HG03095 (cell line): ENCODE measurements at regions not wholly inside any gene's neighbourhood (a gene's known extent, or its start where the extent isn't known, plus 50 kb on each side); places are given as distances from the start of the nearest gene placed in this dataset.
"Not testable (repeated sequence)": the region's sequence is repeated elsewhere in the genome, so short reads cannot be mapped to it uniquely, and the experiment has no call there.

Experiments
- ATAC-seq: cut with Tn5 transposase; IDR thresholded peaks from one replicate; pipeline ENCODE4 v1.9.1; 2021; ENCODE audit warnings: moderate library complexity; ENCODE audit not compliant: unreplicated experiment

DNA sequence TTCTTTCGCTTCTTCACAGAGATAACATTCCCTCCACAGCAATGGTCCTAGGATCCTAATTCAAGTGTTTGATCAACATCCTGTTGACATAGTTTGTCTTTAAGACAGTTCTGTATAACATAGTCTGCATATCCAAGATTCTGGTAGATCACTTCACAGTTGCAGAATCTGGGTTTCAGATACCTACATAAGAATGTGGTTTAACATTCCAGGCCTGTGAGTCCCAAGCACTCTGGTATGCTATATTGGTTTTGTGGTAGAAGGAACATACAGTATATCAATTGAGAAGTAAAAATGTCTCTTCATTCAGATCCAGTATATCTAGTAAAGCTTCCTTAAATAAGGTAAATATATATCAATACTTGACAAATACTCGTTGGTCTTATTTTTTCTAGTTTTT, 914.2 kb upstream of the CDH6 start:
- no peak for ATAC-seq

DNA sequence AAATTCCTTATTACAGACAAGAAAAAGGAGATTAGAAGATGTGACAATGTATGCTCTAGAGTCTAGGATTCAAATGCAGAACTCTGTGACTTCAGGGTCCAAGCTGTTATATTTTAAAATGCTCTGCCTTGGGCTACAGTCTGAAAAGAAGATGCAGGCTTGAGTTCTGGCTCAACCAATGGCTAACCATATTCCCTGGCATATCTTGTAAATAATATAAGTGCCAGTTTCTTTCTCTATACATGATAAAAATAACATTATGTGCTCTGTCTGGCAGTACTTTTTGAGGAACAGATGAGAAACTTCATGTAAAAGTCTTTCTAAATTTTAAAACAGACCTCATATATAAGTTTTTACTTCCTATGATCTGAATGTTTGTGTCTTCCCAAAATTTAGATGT, 926.5 kb upstream of the CDH6 start:
- ATAC-seq: no peak

DNA sequence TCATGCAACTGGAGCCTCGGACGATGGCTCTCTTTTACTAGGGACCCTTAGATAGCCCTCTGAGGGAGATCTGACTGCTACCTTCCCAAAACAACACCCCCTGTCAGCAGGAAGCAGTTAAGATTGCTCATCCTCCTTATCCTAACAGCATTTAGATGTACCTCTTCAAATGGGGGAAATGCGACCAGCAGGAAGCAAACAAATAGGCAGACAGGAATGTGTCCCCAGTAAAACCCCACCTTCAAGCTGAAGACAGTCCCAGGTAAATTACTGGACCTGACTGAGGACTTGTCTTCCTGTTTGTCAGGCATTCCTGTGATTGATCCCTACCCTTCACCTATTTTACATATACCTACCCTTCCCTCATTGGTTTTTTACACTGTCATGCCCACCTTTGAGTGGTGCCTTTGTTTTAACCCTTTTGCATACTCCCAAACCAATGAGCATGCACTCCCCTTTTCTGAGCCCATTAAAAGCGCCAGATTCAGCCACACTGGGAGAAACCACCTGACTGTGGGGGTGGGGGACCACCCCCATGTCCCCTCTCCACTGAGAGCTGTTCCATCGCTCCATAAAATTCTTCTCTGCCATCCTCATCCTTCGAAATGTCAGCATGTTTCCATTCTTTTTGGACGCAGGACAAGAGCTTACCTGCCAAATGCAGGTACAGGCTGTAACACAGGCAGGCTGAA, 954.0 kb upstream of the CDH6 start:
- ATAC-seq: no peak

DNA sequence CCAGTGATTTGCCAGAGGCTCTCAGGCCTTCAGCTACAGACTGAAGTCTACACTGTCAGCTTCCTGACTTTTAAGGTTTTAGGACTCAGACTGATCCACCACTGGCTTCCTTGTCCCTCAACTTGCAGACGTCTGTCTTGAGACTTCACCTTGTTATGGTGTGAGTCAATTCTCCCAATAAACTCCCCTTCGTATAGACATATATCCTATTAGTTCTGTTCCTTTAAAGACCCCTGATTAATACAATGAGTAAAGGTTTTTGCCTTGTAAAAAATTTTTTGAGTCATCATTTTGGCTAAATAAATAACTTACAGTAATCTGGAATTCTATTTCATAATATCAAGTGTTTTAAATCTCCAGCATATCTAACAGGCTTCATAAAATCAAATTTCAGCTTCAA, 956.3 kb upstream of the CDH6 start:
- ATAC-seq: no peak

DNA sequence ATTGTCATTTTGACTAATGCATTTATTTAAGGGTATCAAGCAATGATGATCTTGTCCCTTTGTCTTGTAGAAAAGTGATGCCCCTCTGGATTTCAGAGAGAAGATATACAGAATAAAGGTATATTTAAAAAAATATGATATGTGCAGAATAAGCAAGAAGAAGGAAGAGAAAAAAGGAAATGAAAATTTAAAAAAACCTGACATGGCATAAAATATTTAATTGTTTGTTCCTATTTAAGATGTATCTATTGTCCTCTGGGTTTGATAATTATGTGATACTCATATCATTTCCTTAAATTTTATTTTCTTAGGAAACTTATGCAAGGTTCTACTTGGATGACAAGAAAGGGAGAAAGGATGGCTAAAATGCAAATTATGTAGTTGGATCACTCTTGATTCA, 983.7 kb upstream of the CDH6 start:
- no peak for ATAC-seq

DNA sequence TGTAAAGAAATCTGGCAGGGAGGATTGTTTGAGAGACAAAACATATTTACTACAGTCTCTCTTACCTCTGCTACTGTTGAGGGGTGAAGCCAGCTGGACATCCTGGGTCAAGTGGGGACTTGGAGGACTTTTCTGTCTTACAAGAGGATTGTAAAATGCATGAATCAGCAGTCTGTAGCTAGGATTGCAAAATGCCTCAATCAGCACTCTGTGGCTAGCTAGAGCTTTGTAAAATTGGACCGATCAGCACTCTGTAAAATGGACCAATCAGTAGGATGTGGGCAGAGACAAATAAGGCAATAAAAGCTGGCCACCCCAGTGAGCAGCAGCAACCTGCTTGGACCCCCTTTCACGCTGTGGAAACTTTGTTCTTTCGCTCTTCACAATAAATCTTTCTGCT, 995.8 kb upstream of the CDH6 start:
- no peak for ATAC-seq

DNA sequence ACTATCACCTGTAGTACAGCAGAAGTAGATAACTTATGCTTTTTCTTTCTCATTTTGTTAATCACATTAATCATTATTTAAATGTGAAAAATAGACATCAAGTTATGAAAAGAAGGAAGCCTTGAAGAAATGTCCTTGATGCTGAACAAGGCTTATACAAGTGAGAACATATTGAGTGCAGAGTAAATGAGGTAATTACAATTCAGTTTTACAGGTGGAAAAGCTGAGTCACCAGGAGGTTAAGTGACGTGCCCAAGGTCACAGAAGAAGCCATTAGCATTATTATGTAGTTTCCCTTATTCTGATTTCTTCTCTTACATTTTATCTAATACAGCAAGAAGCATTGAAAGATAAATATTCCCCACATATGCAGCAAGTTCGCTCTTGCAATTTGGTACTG, 998.5 kb upstream of the CDH6 start:
- no peak for ATAC-seq

DNA sequence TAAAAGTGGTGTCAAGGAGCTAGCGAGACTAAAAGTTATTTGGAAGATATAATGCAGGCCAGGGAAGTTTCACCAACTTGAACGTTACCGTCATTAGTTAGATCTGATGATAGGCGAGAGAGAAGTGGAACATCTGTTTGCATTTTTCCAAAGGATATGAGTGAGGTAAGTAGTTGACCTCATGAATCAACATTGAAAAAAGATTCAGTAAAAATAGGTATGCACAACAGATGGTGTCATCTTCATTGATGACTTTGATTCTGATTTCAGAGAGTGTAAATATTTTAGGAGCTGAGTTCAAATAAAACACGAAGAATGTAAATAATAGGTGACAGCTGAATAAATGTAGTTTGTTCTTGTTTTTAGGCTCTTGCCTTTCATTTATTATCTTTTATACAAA, 998.9 kb upstream of the CDH6 start:
- no peak for ATAC-seq

DNA sequence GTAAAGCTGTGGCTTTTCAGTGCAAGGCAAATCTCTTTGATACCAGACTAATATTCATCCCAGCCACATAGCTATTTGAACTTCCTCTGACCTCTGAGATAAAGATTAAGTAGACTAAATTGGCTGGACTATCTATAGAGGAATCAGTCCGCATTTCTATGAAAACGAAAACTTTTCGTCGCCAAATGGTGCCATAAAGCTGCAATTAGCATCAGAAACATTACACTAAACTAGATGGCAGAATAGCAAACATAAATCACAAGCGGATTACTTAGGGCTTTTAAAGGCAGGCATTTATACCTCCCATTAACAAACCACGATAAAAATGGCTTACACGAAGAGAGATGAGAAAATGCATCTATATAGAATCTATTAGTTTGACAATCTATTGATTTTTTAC, 1009.7 kb upstream of the CDH6 start:
- no peak for ATAC-seq

DNA sequence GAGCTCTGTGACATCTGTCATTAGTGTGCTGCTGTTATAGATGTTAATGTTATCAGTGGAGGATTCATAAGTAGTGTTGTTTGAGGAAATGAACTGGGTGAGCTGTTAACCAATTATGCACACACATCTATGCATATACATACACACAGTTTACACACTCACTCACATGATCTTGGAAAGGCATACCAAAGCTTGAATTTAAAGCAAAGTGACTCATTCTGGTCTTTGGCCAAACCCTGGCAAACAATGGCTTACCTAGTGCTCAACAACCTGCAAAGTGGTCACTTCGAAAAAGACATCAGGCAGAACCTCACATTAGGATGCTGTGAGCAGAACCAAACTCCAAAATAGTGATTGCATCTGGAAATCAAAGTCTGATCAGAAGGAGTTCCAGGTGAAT, 1037.3 kb upstream of the CDH6 start:
- no peak for ATAC-seq

DNA sequence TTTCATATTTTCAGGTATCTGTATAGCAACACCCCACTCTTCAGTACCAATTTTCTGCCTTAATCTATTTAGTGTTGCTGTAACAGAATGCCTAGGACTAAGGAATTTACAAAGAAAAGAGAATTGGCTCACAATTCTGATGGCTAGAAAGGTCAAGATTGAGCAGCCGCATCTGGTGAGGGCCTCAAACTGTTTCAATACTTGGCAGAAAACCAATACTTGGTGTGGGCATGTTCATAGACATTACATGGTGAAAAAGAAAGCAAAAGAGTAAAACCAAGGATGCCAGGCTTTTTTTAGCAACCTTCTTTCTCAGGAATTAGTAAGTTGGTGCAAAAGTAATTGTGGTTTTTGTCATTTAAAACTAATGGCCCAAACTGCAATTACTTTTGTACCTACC, 1041.1 kb upstream of the CDH6 start:
- ATAC-seq: no peak

DNA sequence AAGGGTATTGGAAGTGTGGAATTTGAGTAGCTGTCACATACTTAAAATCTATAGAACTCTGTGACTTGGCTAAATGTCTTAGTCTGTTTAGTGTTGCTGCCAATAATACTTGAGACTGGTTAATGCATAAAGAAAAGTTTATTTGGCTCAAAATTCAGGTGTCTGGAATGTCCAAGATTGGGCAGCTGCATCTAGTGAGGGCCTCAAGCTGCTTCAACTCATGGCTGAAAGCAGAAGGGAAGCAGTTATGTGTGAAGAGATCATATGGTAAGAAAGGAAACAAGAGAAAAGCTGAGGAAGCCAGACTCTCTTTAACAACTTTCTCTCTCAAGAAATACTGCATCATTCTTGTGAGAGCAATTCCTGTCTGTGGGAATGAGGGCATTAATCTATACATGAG, 1043.3 kb upstream of the CDH6 start:
- no peak for ATAC-seq

DNA sequence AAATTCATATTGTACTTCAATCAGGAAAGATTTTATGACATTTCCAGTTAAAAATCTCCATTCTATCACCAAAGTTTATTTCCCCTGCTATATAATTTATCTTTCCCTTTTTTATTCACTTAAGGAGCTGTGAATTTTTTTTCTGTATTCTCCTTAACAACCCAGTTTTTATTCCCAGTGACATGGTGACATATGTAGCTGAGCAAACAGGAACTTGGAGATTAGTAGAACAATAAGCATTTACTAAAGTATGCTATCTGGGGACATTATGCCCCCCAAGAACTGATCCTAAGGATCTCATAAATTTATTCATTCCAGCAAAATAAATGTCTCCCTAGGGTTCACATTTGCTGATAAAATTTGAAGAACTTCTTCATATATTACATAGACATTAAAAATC, 1044.0 kb upstream of the CDH6 start:
- ATAC-seq: no peak

DNA sequence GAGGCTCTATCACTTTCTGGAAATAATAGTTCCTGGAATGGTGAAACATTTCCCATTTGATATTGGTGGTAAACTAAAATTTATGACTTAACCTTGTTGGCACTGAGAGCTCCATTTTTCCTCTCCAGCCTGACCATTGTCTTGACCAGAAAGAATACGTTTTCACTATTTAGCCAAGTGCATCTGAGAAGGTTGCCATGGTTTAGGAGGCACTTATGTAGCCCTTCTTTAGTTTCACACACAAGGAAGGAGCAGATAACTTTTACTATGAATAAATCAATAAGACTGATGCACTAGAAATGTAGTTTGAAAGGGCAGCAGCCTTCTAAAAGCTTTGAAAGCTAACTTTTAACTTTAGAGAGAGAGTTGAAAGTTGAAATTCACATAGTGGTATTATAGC, 1045.5 kb upstream of the CDH6 start:
- ATAC-seq: no peak

DNA sequence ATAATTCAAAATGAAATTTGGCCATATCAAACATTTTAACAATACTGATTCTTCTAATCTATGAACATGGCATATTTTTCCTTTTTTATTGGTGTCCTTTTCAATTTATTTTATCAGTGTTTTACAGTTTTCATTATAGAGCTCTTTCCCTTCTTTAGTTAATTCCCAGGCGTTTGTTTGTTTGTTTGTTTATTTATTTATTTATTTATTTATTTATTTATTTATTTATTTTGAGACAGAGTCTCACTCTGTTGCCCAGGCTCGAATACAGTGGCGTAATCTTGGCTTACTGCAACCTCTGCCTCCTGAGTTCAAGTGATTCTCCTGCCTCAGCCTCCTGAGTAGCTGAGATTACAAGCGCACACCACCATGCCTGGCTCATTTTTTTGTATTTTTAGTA, 1049.4 kb upstream of the CDH6 start:
- not testable (repeated sequence) for ATAC-seq

DNA sequence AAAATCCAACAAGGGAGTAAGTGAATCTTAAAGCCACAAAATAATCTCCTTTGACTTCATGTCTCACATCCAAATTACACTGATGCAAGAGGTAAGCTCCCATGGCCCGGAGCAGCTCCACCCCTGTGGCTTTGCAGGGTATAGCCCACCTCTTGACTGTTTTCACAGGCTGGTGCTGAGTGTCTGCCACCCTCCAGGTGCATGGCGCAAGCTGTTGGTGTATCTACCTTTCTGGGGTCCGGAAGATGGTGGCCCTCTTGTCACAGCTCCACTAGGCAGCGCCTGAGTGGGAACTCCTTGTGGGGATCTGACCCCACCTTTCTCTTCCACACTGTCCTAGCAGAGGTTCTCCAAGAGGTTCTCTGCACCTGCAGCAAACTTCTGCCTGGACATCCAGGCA, 1051.1 kb upstream of the CDH6 start:
- ATAC-seq: no peak

DNA sequence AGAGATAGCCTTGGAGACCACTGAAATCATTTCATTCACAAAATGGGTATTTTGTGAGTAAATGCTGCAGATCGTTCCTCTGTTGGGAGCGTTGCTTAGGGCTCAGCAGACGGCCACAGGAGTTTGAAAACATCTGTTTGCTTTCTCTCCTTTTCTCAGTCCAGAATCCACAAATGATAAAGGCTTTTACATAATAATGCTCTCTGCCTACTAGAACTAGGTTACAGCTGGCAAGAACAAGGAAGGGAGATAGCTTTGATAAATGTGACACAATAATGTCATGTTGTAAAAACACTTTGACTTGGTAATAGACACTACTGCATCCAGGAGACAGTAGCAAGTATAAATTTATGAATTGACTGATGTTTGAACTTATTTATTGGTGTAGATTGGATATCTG, 1072.4 kb upstream of the CDH6 start:
- no peak for ATAC-seq

DNA sequence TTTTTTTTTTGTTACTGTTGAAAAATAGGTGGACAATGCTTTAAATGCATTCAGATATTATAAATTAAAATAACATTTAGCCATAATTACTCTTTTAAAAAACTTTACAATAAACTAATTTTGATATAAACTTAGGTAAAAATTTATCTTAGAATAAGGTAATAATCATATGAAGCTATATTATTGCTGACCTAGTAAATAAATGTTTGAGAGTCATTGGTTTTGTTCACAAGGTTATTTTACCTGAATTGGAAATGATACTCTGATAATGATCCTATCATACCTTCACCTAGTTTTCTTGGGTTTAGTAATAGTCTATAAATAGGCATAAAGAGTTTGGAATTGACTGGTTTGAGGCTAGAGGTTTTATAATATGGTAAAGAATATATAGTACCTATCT, 1076.4 kb upstream of the CDH6 start:
- ATAC-seq: no peak

DNA sequence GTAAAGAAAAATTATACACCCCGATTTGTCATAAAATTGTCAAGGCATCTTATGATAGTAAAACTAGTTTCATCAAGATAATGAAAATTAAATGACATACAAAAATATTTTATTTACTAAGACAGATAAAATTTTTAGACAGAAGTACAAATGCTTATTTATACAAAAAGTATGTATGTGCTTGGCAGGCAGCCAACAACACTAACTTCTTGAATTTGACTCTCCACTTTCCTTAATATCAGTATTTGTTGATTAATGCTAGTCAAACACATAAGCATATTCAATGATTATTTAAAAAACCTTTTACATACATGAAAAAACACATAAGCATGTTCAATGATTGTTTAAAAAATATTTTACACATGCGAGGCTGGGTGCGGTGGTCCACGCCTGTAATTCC, 1079.9 kb upstream of the CDH6 start:
- no peak for ATAC-seq

DNA sequence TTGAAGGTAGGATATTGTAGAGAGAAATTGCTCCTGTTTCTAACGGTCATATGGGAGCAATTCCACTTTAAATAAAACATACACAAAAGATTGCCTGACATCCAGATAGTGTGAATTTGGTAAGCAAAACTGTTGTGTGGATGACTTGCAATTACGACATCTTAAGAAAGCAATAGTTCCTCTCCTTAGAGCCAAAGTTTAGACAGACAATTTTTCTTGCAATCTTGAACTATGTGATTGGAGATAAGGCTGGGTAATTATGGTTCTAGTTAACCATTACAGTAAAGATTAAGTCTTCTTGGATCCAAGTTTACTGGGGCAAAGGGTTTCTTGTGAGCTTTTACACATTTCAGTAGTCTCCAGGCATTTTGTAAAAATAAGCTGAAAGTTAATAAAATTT, 1080.6 kb upstream of the CDH6 start:
- ATAC-seq: no peak

DNA sequence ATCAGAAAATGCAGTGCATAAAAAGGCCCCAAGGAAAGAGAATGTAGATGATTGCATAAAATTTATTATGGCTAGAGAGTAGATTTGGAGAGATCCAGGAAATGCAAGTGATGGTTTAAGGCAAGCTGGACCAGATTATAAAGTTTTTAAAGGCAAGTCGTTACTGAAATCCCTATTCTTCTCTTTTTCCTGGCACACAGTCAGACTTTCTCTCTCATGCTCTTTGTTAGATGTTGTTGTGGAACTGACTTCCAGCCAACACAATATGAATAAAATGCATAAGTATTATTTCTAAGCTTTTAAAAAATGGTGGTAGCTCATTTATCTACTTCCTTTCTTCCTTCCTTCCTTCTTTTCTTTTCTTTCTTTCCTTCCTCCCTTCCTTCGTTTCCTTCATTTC, 1085.4 kb upstream of the CDH6 start:
- no peak for ATAC-seq

DNA sequence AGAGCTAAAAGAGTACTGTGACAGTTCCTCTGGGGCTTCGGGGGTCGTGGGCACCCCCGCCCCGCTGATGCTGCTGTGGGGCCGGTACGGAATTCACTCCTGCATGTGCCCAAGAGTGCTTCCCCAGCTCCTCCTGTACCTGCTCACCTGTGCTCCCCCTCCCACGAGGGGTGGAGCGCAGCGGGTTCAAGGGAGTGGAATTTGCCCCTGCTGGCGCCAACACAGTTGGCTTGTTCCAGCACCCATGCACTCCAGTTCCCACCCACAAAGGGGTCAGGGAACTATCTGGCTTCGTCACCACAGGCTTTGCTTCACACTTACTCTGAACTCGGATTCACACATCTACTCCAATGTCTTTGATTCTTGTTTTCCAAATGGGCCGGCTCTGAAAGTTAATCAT, 1086.9 kb upstream of the CDH6 start:
- ATAC-seq: no peak

DNA sequence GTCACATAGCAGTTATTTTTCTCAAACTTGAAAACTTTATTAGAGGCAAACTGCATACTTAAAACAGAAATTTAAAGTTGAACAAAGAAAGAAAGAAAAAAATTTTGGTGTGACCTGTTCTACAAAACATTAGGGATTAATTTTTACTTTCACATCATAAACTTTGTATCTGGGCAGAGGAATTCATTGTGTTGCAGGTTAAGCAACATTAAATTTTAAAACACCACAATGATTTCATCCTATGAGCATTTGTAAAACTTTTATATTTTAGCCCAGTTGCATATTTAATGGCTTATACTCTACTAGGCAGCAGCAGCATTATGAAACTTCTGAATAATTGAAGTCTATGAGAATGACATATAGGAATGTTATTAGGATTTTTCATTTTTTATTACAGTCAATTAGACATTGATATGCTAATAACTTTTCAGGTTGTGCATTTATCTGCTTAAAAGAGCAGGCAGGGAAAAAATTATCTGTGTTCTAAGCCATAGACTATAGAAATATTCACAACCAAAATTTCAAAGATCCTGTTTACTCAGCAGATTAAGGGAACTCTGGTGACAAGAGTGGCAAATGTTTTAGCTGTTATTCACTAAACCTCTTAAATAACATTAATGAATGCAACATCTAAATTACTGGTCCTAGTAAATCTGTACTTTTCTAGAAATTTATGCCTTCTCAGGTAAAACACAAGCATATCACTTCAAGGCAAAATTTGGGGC, 1088.5 kb upstream of the CDH6 start:
- ATAC-seq: no peak
